Psoas muscle (tissue), 7 donors: ENCODE measurements at regions not wholly inside any gene's neighbourhood (a gene's known extent, or its start where the extent isn't known, plus 50 kb on each side); places are given as distances from the start of the nearest gene placed in this dataset.

Experiments
- ATAC-seq, 4 donors: fragments of 200-7000 bp; cut with Tn5 transposase; one replicate each; pipeline ENCODE4 v1.9.1; 2020; ENCODE audit warnings: moderate library complexity in 3 of 4, mild to moderate bottlenecking in 2 of 4
- DNase-seq, 2 donors: peaks; one replicate each; pipeline ENCODE4 v3.0.0-alpha.2; 2020
- H3K27ac ChIP-seq: fragments of 200-600 bp; one replicate; pipeline ENCODE4 v1.8.0; 2022
- H3K27me3 ChIP-seq, 3 donors: fragments of 200-600 bp in 1 of 3; one replicate each; pipeline versions ENCODE4 v1.6.1 to v1.8.0; 2013 to 2022; ENCODE audit warnings: low read length in 2 of 3, mild to moderate bottlenecking in 2 of 3, moderate library complexity in 1 of 3; ENCODE audit not compliant: insufficient read depth in 3 of 3
- H3K36me3 ChIP-seq, 2 donors: fragments of 200-600 bp in 1 of 2; one replicate each; pipeline versions ENCODE4 v1.6.1 to v1.8.0; 2013 to 2022; ENCODE audit warnings: low read depth in 1 of 2, mild to moderate bottlenecking in 1 of 2, moderate library complexity in 1 of 2; ENCODE audit not compliant: insufficient read depth in 1 of 2
- H3K4me1 ChIP-seq: fragments of 200-600 bp; one replicate; pipeline ENCODE4 v1.8.0; 2022
- H3K4me3 ChIP-seq: fragments of 200-600 bp; one replicate; pipeline ENCODE4 v1.8.0; 2022; ENCODE audit warnings: mild to moderate bottlenecking
- H3K9me3 ChIP-seq: fragments of 200-600 bp; one replicate; pipeline ENCODE4 v1.8.0; 2022
- WGBS, 3 donors: extraction: QIAGEN DNeasy Blood & Tissue Kit; methylation state at CpG; one replicate each; pipeline versions ENCODE4 v1.1.6 to v1.1.7; 2013; 5-methylcytosine and 5-hydroxymethylcytosine counted together
- intact Hi-C, 2 donors: fragments of 100-400 bp; cut with DNase I; formaldehyde crosslinking; loops; one replicate each; pipeline versions ENCODE4 v1.11.0 to v1.14.2; 2022
- TF ChIP-seq, protein P1 (sequence below): fragments of 200-600 bp; IDR thresholded peaks from one replicate; pipeline ENCODE4 v1.8.0; 2022; ENCODE audit warnings: antibody characterized with exemption
- donor health status: healthy with polysubstance abuse.
- donor health status: DM: no; HTN: no; CAD: no; lungs with moderate emphysema.
- donor health status: Bipolar disorder and iron deficiency.
- donor health status: healthy.
- donor health status: DM: yes; HTN: yes; CAD: no.
- donor health status: DM: no; HTN: no; CAD: no.
- donor health status: DM: yes; HTN: yes; CAD: no.

DNA sequence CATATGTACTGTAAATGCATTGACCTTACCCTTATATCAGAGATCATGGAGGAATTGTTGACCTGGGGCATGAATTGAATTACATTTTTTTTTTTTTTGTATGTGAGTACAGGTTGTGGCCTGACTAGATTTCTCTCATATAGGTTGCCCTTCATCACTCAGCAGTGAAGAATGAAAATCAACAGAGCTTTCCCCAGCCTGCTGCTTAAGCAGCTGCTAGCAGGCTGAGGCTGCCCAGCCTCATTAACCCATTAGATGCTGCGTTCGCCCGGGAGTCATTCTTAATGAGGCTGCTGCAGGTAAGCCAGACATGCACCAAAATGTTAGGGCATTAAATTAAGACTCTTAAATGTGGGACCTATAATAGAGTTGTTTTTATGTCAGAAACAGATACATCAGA lies 236.0 kb downstream of the ETNK1 start:
- TF ChIP-seq, protein P1, sequence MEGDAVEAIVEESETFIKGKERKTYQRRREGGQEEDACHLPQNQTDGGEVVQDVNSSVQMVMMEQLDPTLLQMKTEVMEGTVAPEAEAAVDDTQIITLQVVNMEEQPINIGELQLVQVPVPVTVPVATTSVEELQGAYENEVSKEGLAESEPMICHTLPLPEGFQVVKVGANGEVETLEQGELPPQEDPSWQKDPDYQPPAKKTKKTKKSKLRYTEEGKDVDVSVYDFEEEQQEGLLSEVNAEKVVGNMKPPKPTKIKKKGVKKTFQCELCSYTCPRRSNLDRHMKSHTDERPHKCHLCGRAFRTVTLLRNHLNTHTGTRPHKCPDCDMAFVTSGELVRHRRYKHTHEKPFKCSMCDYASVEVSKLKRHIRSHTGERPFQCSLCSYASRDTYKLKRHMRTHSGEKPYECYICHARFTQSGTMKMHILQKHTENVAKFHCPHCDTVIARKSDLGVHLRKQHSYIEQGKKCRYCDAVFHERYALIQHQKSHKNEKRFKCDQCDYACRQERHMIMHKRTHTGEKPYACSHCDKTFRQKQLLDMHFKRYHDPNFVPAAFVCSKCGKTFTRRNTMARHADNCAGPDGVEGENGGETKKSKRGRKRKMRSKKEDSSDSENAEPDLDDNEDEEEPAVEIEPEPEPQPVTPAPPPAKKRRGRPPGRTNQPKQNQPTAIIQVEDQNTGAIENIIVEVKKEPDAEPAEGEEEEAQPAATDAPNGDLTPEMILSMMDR: no peak
- WGBS, 3 donors: 26 to 32% (median 27%) methylated on average over 3 of the region's 3 CpGs

DNA sequence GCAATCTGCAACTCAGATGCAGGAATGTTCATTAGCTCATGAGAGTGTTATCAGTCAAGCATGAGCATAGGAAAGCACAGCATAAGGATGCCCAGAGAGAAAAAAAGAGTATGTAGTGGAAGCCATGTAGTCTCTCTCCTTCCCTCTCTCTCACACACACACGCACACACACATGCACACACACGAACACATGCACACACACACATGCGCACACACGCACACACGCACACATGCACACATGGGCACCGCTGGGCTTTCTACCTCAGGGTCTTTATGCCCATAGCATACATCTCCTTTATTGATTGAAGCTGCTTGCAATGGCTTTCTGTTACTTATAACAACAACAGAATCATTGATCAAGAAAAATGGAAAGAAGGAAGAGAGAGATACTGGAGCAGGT lies 240.9 kb downstream of the ETNK1 start:
- TF ChIP-seq, protein P1: no peak
- Histone ChIP-seq H3K36me3 (no peaks in the 10 kb centered on the region), H3K4me1 (no peaks in the 10 kb centered on the region), H3K9me3 (no peaks in the 10 kb centered on the region), H3K4me3 (no peak overlapping the region), H3K27ac (no peak overlapping the region), H3K27me3 (no peaks in the 10 kb centered on the region)
- DNase-seq: no peak
- no peak for ATAC-seq
- intact Hi-C loops: no loop called here
- WGBS, 3 donors: 92 to 95% (median 94%) methylated on average over 6 of the region's 6 CpGs

More for the DNA sequence above, 236.0 kb downstream of the ETNK1 start:
- no peak overlapping the region for H3K4me3 ChIP-seq
- H3K27ac ChIP-seq: no peak overlapping the region
- no peaks in the 10 kb centered on the region for H3K4me1 ChIP-seq
- intact Hi-C loops: no loop called here
- H3K9me3 ChIP-seq: no peaks in the 10 kb centered on the region
- H3K27me3 ChIP-seq: no peaks in the 10 kb centered on the region
- no peaks in the 10 kb centered on the region for H3K36me3 ChIP-seq
- no peak for DNase-seq
- ATAC-seq: no peak

- H3K4me3 ChIP-seq: no peak overlapping the region
- no peak for DNase-seq
- TF ChIP-seq, protein P1: no peak
- no peak overlapping the region for H3K27ac ChIP-seq
- H3K4me1 ChIP-seq: no peaks in the 10 kb centered on the region
- no peak for ATAC-seq
- intact Hi-C loops: no loop called here
- no peaks in the 10 kb centered on the region for H3K9me3 ChIP-seq
- H3K36me3 ChIP-seq: no peaks in the 10 kb centered on the region
- no peaks in the 10 kb centered on the region for H3K27me3 ChIP-seq
- WGBS, 3 donors: 52 to 59% (median 53%) methylated on average over 1 of the region's 1 CpG
These were observed 241.4 kb downstream of the ETNK1 start for GRCh38 chr12:22866406-22866805.

DNA sequence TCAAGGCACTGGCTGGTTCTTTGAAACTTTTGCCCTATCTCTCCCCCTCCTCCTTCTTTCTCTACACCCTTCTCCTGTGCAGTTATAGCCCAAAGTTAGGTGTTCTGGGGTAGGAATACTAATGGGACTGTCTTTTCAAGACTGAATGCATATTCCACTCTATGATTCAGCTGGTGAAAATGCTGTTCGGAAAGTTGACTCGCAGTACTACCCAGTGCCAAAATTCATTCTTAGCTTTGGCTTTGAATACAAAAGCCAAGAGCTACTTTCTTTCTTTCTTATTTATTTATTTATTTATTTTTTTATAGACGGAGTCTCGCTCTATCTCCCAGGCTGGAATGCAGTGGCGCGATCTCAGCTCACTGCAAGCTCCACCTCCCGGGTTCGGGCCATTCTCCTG lies 249.2 kb downstream of the ETNK1 start:
- no peak for ATAC-seq
- intact Hi-C loops: no loop called here

GRCh38 chr12:22876262-22876661 lies 251.3 kb downstream of the ETNK1 start:
- no peak for ATAC-seq
- Histone ChIP-seq H3K4me3 (no peak overlapping the region), H3K9me3 (no peaks in the 10 kb centered on the region), H3K4me1 (no peaks in the 10 kb centered on the region), H3K27me3 (no peaks in the 10 kb centered on the region), H3K36me3 (no peaks in the 10 kb centered on the region), H3K27ac (no peak overlapping the region)
- no peak for DNase-seq
- 92 to 95% (median 93%) methylated on average over 5 of the region's 5 CpGs for WGBS, 3 donors
- TF ChIP-seq, protein P1: no peak
- intact Hi-C loops: no loop called here

More for the DNA sequence above, 249.2 kb downstream of the ETNK1 start:
- Histone ChIP-seq H3K27me3 (no peaks in the 10 kb centered on the region), H3K4me1 (no peaks in the 10 kb centered on the region), H3K4me3 (no peak overlapping the region), H3K36me3 (no peaks in the 10 kb centered on the region), H3K9me3 (no peaks in the 10 kb centered on the region), H3K27ac (no peak overlapping the region)
- TF ChIP-seq, protein P1: no peak
- WGBS, 3 donors: 93 to 97% (median 94%) methylated on average over 8 of the region's 8 CpGs
- DNase-seq: no peak
